Mesothelial cell of epicardium (in vitro differentiated cells): ENCODE measurements at regions not wholly inside any gene's neighbourhood (a gene's known extent, or its start where the extent isn't known, plus 50 kb on each side); places are given as distances from the start of the nearest gene placed in this dataset.

Experiments used
- DNase-seq, 2 experiments: peaks; one replicate each; pipeline ENCODE4 v3.0.0; 2021; ENCODE audit warnings: low spot score in 2 of 2; ENCODE audit not compliant: unreplicated experiment in 2 of 2
- H3K27ac Mint-ChIP-seq: 2 replicates; pipeline ENCODE4 v1.8.0; 2021; ENCODE audit warnings: mixed read lengths
- H3K27me3 Mint-ChIP-seq: 2 replicates; pipeline ENCODE4 v1.8.0; 2021; ENCODE audit warnings: low read depth, mixed read lengths
- H3K36me3 Mint-ChIP-seq: 2 replicates; pipeline ENCODE4 v1.8.0; 2021; ENCODE audit warnings: mixed read lengths
- H3K4me1 Mint-ChIP-seq: 2 replicates; pipeline ENCODE4 v1.8.0; 2021; ENCODE audit warnings: mixed read lengths
- H3K4me3 Mint-ChIP-seq: 2 replicates; pipeline ENCODE4 v1.8.0; 2021; ENCODE audit warnings: mild to moderate bottlenecking, moderate library complexity, mixed read lengths
- H3K9me3 Mint-ChIP-seq: 2 replicates; pipeline ENCODE4 v1.8.0; 2021; ENCODE audit warnings: mixed read lengths
- TF ChIP-seq, protein P1 (sequence below): fragments of 200-600 bp; sonication (generic); IDR thresholded peaks from one replicate; pipeline ENCODE4 v1.5.0; 2021; ENCODE audit warnings: antibody characterized with exemption; ENCODE audit not compliant: unreplicated experiment

DNA sequence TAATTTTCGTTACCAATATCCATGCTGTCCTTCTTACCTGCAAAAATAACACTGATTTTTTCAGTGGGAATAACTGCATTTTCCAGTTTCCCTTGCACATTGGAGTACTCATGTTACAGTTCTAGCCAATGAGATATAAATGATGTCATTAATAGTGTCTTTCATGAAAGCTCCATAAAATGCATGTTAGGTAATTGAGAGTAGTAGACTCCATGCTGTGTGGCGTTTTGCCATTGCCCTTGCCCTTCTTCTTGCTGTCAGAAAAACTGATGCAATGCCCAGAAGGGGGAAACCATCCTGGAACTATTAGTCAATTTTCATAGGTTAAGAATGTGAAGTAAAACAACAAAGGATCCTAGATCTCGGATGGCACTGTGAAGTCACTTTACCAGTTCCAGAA lies 1765.3 kb downstream of the EFNA5 start:
- H3K9me3 Mint-ChIP-seq, result no peaks in the 10 kb centered on the region
- TF ChIP-seq, protein P1, sequence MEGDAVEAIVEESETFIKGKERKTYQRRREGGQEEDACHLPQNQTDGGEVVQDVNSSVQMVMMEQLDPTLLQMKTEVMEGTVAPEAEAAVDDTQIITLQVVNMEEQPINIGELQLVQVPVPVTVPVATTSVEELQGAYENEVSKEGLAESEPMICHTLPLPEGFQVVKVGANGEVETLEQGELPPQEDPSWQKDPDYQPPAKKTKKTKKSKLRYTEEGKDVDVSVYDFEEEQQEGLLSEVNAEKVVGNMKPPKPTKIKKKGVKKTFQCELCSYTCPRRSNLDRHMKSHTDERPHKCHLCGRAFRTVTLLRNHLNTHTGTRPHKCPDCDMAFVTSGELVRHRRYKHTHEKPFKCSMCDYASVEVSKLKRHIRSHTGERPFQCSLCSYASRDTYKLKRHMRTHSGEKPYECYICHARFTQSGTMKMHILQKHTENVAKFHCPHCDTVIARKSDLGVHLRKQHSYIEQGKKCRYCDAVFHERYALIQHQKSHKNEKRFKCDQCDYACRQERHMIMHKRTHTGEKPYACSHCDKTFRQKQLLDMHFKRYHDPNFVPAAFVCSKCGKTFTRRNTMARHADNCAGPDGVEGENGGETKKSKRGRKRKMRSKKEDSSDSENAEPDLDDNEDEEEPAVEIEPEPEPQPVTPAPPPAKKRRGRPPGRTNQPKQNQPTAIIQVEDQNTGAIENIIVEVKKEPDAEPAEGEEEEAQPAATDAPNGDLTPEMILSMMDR, result no peak
- no peaks in the 10 kb centered on the region for H3K36me3 Mint-ChIP-seq
- peaks cover 23% of the 10 kb centered on the region for H3K4me1 Mint-ChIP-seq
- H3K4me3 Mint-ChIP-seq, result no peak overlapping the region
- H3K27ac Mint-ChIP-seq, result no peak overlapping the region
- DNase-seq, result no peak
- H3K27me3 Mint-ChIP-seq, result no peaks in the 10 kb centered on the region

DNA sequence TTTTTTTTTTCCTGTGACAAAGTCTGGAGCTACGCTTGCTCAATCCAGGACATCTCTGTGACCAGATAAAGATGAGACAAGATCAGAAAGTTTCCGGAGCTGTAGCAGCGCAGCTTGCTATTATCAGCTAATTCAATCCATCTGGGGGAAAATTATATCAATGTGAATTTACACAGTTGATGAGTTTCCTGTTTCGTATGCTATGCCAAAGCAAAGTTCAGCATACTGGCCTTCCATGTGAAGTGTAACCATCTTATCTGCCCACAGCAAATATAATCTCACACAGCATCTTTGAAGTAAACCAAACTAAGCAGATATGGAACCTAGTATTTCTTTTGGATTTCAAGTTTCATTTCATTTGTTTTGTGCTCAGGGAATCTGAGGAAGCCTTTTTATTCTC lies 1767.7 kb downstream of the EFNA5 start:
- no peak for DNase-seq
- H3K4me3 Mint-ChIP-seq, result no peak overlapping the region
- H3K27me3 Mint-ChIP-seq, result no peaks in the 10 kb centered on the region
- H3K9me3 Mint-ChIP-seq, result no peaks in the 10 kb centered on the region
- H3K4me1 Mint-ChIP-seq, result peaks cover 38% of the 10 kb centered on the region
- H3K27ac Mint-ChIP-seq, result peak overlapping the region; percentile 28
- no peaks in the 10 kb centered on the region for H3K36me3 Mint-ChIP-seq
- TF ChIP-seq, protein P1, result no peak

DNA sequence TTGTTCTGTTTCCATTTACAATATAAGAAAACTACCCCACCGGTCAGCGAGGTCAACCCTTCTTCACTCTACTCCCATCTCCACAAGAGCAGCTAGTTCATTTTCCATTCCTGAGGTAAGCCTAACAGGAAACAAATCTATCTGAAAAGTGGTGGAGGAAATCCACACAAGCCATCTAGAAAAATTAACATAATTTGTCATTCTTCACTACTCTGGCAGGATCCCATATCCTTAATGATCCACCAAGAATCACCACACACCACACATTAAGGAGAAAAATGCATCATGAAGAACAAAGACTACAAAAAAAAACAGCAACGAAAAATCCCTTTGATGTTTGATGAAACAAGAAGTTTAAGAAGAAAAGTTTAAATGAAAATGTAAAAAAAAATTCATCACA lies 1771.0 kb downstream of the EFNA5 start:
- H3K4me3 Mint-ChIP-seq, result no peak overlapping the region
- no peaks in the 10 kb centered on the region for H3K36me3 Mint-ChIP-seq
- H3K27me3 Mint-ChIP-seq, result no peaks in the 10 kb centered on the region
- DNase-seq, result no peak
- peaks cover 48% of the 10 kb centered on the region for H3K4me1 Mint-ChIP-seq
- TF ChIP-seq, protein P1, result no peak
- H3K27ac Mint-ChIP-seq, result peak overlapping the region; percentile 2
- H3K9me3 Mint-ChIP-seq, result no peaks in the 10 kb centered on the region

DNA sequence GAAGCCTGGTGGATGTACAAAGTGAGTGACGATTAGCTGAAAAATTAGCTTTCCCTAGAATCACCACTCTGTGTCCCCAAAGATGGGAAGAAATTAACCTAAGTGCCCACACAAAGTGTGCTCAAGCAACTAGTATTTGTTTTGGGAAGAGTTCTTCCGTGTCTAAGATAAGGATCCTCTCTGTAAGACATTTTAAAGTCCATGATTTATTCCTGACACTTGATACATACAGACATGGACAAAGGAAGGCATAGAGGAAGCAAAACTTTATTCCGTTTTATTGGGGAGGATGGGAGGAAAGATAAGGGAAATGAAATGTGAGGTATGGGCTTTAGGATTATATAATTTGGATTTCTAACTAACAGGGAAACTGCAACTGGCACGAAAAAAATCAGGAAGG lies 1772.6 kb downstream of the EFNA5 start:
- TF ChIP-seq, protein P1, result no peak
- Mint-ChIP-seq H3K27ac (peak overlapping the region; percentile 17), H3K36me3 (no peaks in the 10 kb centered on the region), H3K4me1 (peaks cover 47% of the 10 kb centered on the region), H3K4me3 (no peak overlapping the region), H3K9me3 (no peaks in the 10 kb centered on the region), H3K27me3 (no peaks in the 10 kb centered on the region)
- DNase-seq, result no peak

DNA sequence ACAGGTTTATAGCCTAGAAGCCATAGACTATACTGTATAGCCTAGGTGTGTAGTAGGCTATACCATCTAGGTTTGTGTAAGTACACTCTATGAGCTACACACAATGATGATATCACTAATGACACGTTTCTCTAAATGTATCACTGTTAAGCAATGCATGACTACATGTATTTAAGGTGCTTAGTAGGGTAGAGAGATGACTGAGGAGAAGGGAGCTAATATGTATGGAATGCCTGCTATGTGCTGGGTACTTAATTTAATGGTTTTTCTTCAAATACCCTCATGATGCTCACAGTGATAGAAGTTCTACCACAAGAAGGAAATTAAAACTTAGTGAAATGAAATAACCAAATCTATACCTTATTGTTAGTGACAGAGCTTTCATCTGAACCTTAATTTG lies 1785.5 kb downstream of the EFNA5 start:
- peaks cover 7% of the 10 kb centered on the region for H3K9me3 Mint-ChIP-seq
- H3K27me3 Mint-ChIP-seq, result no peaks in the 10 kb centered on the region
- no peak overlapping the region for H3K4me3 Mint-ChIP-seq
- H3K4me1 Mint-ChIP-seq, result no peaks in the 10 kb centered on the region
- no peak for DNase-seq
- TF ChIP-seq, protein P1, result no peak
- H3K36me3 Mint-ChIP-seq, result no peaks in the 10 kb centered on the region
- no peak overlapping the region for H3K27ac Mint-ChIP-seq

DNA sequence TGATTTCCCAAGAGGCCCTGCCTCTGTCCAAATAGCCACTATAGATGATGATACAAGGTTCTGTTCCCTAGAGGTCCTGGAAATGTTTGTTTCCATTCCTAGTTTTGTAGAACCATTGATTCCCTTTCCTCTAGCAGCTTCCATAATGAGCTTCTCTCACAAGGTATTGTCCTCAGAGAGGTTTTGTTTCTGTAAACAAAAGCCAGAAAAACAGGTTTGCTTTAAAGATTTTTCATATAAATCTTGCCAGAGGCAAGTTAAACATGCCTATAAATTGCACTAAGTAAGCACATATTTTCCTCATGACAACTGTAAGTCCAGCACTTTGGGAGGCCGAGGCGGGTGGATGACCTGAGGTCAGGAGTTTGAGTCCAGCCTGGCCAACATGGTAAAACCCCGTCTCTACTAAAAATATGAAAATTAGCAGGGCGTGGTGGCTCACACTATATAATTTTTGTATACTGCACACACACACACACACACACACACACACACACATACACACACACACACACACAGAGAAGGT lies 1787.7 kb downstream of the EFNA5 start:
- TF ChIP-seq, protein P1, result no peak
- no peak for DNase-seq
- Mint-ChIP-seq H3K36me3 (no peaks in the 10 kb centered on the region), H3K4me3 (no peak overlapping the region), H3K9me3 (peaks cover 7% of the 10 kb centered on the region), H3K4me1 (peaks cover 8% of the 10 kb centered on the region), H3K27me3 (no peaks in the 10 kb centered on the region), H3K27ac (no peak overlapping the region)
